Loucy (cell line): ENCODE measurements at regions not wholly inside any gene's neighbourhood (a gene's known extent, or its start where the extent isn't known, plus 50 kb on each side); places are given as distances from the start of the nearest gene placed in this dataset.

Experiments used
- CTCF ChIP-seq: fragments of 200-600 bp; sonication (generic); conservative IDR thresholded peaks from 2 replicates; pipeline ENCODE4 v1.5.1; 2014; ENCODE audit warnings: mild to moderate bottlenecking, antibody characterized with exemption, low read length
- EZH2phosphoT487 ChIP-seq: fragments of 200-600 bp; IDR thresholded peaks from 2 replicates; pipeline ENCODE4 v1.6.1; 2018; ENCODE audit warnings: antibody characterized with exemption, mild to moderate bottlenecking, moderate library complexity, borderline replicate concordance

- TF ChIP-seq CTCF (no peak), EZH2phosphoT487 (no peak)
Measured at GRCh38 chr18:40313030-40313642, 1641.9 kb upstream of the PIK3C3 start.
